ENCODE measurements at regions not wholly inside any gene's neighbourhood (a gene's known extent, or its start where the extent isn't known, plus 50 kb on each side); places are given as distances from the start of the nearest gene placed in this dataset.

- H3K9me3 ChIP-seq (ENCODE audit: severe bottlenecking): no peaks in the 10 kb centered on the region
- no peak overlapping the region for H3K4me3 ChIP-seq (ENCODE audit: low read depth, low read length)
- H3K27ac ChIP-seq: no peak overlapping the region
- DNase-seq: no peak
- H3K27me3 ChIP-seq (ENCODE audit: insufficient read depth, low read depth, severe bottlenecking): no peaks in the 10 kb centered on the region
- no peak for TF ChIP-seq CTCF (IDR thresholded peaks at IDR 0.05; ENCODE audit: low read depth, low read length)
- H3K36me3 ChIP-seq: no peaks in the 10 kb centered on the region
Observed at GRCh38 chr15:70357453-70357852, 259.7 kb upstream of the TLE3 start.

GRCh38 chr15:70356919-70357318 is 259.2 kb upstream of the TLE3 start:
- H3K9me3 ChIP-seq (ENCODE audit: severe bottlenecking): no peaks in the 10 kb centered on the region
- no peaks in the 10 kb centered on the region for H3K27me3 ChIP-seq (ENCODE audit: insufficient read depth, low read depth, severe bottlenecking)
- H3K36me3 ChIP-seq: no peaks in the 10 kb centered on the region
- H3K4me3 ChIP-seq (ENCODE audit: low read depth, low read length): no peak overlapping the region
- no peak for TF ChIP-seq CTCF (IDR thresholded peaks at IDR 0.05; ENCODE audit: low read depth, low read length)
- DNase-seq: no peak
- H3K27ac ChIP-seq: no peak overlapping the region

- no peak for TF ChIP-seq CTCF (IDR thresholded peaks at IDR 0.05; ENCODE audit: low read depth, low read length)
- Histone ChIP-seq H3K27ac (no peak overlapping the region), H3K27me3 (ENCODE audit: insufficient read depth, low read depth, severe bottlenecking) (no peaks in the 10 kb centered on the region), H3K36me3 (no peaks in the 10 kb centered on the region), H3K4me3 (ENCODE audit: low read depth, low read length) (no peak overlapping the region), H3K9me3 (ENCODE audit: severe bottlenecking) (no peaks in the 10 kb centered on the region)
- no peak for DNase-seq
Observed at GRCh38 chr15:70356062-70356860, 258.5 kb upstream of the TLE3 start.

- no peak for DNase-seq
- no peaks in the 10 kb centered on the region for H3K9me3 ChIP-seq (ENCODE audit: severe bottlenecking)
- TF ChIP-seq CTCF (IDR thresholded peaks at IDR 0.05; ENCODE audit: low read depth, low read length): peak; percentile 60
- H3K4me3 ChIP-seq (ENCODE audit: low read depth, low read length): no peak overlapping the region
- H3K36me3 ChIP-seq: no peaks in the 10 kb centered on the region
- H3K27me3 ChIP-seq (ENCODE audit: insufficient read depth, low read depth, severe bottlenecking): no peaks in the 10 kb centered on the region
- no peak overlapping the region for H3K27ac ChIP-seq
Observed at GRCh38 chr15:70355275-70355795, 257.6 kb upstream of the TLE3 start.

GRCh38 chr15:70354346-70354905 is 256.7 kb upstream of the TLE3 start:
- Histone ChIP-seq H3K4me3 (ENCODE audit: low read depth, low read length) (no peak overlapping the region), H3K36me3 (no peaks in the 10 kb centered on the region), H3K9me3 (ENCODE audit: severe bottlenecking) (no peaks in the 10 kb centered on the region), H3K27ac (no peak overlapping the region), H3K27me3 (ENCODE audit: insufficient read depth, low read depth, severe bottlenecking) (no peaks in the 10 kb centered on the region)
- no peak for TF ChIP-seq CTCF (IDR thresholded peaks at IDR 0.05; ENCODE audit: low read depth, low read length)
- DNase-seq: no peak

All from WERI-Rb-1 (cell line).